Sciatic nerve (tissue), 2 donors: ENCODE measurements at regions not wholly inside any gene's neighbourhood (a gene's known extent, or its start where the extent isn't known, plus 50 kb on each side); places are given as distances from the start of the nearest gene placed in this dataset.
A peak's percentile ranks its signal among the peaks of the same experiment; 100 is the strongest.
"Not testable (repeated sequence)": the region's sequence is repeated elsewhere in the genome, so short reads cannot be mapped to it uniquely, and the experiment has no call there.

Source experiments
- ATAC-seq: fragments of 200-7000 bp; cut with Tn5 transposase; one replicate; pipeline ENCODE4 v1.9.1; 2020; ENCODE audit warnings: mild to moderate bottlenecking, moderate library complexity
- DNase-seq: peaks from one replicate; pipeline ENCODE4 v3.0.0-alpha.2; 2020; ENCODE audit warnings: low spot score
- intact Hi-C: fragments of 100-400 bp; cut with DNase I; formaldehyde crosslinking; loops from one replicate; pipeline ENCODE4 v1.14.2; 2022
- donor health status: DM: no; HTN: no; CAD: no.
- donor health status: DM: no; HTN: no; CAD: no.

- DNase-seq (no peak), ATAC-seq (no peak)
- intact Hi-C loops, result no loop called here
Observed at GRCh38 chr3:137110392-137110996, 152.7 kb downstream of the IL20RB start.

- DNase-seq, result no peak
- no peak for ATAC-seq
- intact Hi-C loops, result no loop called here
Observed at GRCh38 chr3:137111497-137111896, 153.7 kb downstream of the IL20RB start.

GRCh38 chr3:137116619-137117018 is 158.8 kb downstream of the IL20RB start:
- no peak for ATAC-seq
- intact Hi-C loops, result no loop called here
- DNase-seq, result no peak

GRCh38 chr3:137121704-137122314 is 164.0 kb downstream of the IL20RB start:
- DNase-seq (no peak), ATAC-seq (no peak)
- intact Hi-C loops, result no loop called here

- intact Hi-C loops, result no loop called here
- no peak for DNase-seq
- ATAC-seq, result no peak
Observed at GRCh38 chr3:137131081-137131480, 173.3 kb downstream of the IL20RB start.

GRCh38 chr3:137134431-137134830 is 176.6 kb downstream of the IL20RB start:
- no peak for DNase-seq
- ATAC-seq, result no peak
- intact Hi-C loops, result no loop called here

GRCh38 chr3:137148406-137148805 is 190.6 kb downstream of the IL20RB start:
- intact Hi-C loops, result no loop called here
- ATAC-seq (no peak), DNase-seq (no peak)

GRCh38 chr3:137148917-137149316 is 191.1 kb downstream of the IL20RB start:
- intact Hi-C loops, result no loop called here
- DNase-seq (no peak), ATAC-seq (no peak)

- intact Hi-C loops, result no loop called here
- DNase-seq (no peak), ATAC-seq (no peak)
Observed at GRCh38 chr3:137150825-137151224, 193.0 kb downstream of the IL20RB start.

- DNase-seq, intact Hi-C loops, ATAC-seq: not testable (repeated sequence)
Observed at GRCh38 chr3:137153046-137153445, 195.3 kb downstream of the IL20RB start.

GRCh38 chr3:137163241-137163871 is 205.6 kb downstream of the IL20RB start:
- peak; percentile 93 for ATAC-seq
- intact Hi-C loops, result no loop called here
- no peak for DNase-seq

GRCh38 chr3:137163958-137164357 is 206.2 kb downstream of the IL20RB start:
- ATAC-seq (no peak), DNase-seq (no peak)
- intact Hi-C loops, result no loop called here

- intact Hi-C loops, result no loop called here
- ATAC-seq (no peak), DNase-seq (no peak)
Observed at GRCh38 chr3:137165117-137165806, 207.5 kb downstream of the IL20RB start.

- ATAC-seq (no peak), DNase-seq (no peak)
- intact Hi-C loops, result no loop called here
Observed at GRCh38 chr3:137171834-137172603, 214.2 kb downstream of the IL20RB start.

- ATAC-seq, result no peak
- intact Hi-C loops, result no loop called here
- no peak for DNase-seq
Observed at GRCh38 chr3:137172728-137173127, 214.9 kb downstream of the IL20RB start.

- intact Hi-C loops, result no loop called here
- no peak for ATAC-seq
- DNase-seq, result no peak
Observed at GRCh38 chr3:137174514-137174913, 216.7 kb downstream of the IL20RB start.

GRCh38 chr3:137180220-137180619 is 222.4 kb downstream of the IL20RB start:
- DNase-seq (no peak), ATAC-seq (no peak)
- intact Hi-C loops, result no loop called here

- DNase-seq (no peak), ATAC-seq (peak; percentile 55)
- intact Hi-C loops, result no loop called here
Observed at GRCh38 chr3:137191133-137191923, 233.5 kb downstream of the IL20RB start.

- no peak for ATAC-seq
- intact Hi-C loops, result no loop called here
- DNase-seq, result no peak
Observed at GRCh38 chr3:137191951-137192350, 234.2 kb downstream of the IL20RB start.
